ENCODE measurements at regions not wholly inside any gene's neighbourhood (a gene's known extent, or its start where the extent isn't known, plus 50 kb on each side); places are given as distances from the start of the nearest gene placed in this dataset.
"Not testable (repeated sequence)": the region's sequence is repeated elsewhere in the genome, so short reads cannot be mapped to it uniquely, and the experiment has no call there.

GRCh38 chr7:49618028-49618427 is 155.4 kb upstream of the VWC2 start:
- no peak for DNase-seq

GRCh38 chr7:49623943-49624342 is 149.5 kb upstream of the VWC2 start:
- DNase-seq, result no peak

- no peak for DNase-seq
Measured at GRCh38 chr7:49624611-49625010, 148.8 kb upstream of the VWC2 start.

GRCh38 chr7:49630513-49630912 is 142.9 kb upstream of the VWC2 start:
- no peak for DNase-seq

- DNase-seq, result no peak
Measured at GRCh38 chr7:49631071-49631815, 142.2 kb upstream of the VWC2 start.

- DNase-seq, result no peak
Measured at GRCh38 chr7:49631960-49632359, 141.5 kb upstream of the VWC2 start.

GRCh38 chr7:49635800-49636199 is 137.6 kb upstream of the VWC2 start:
- no peak for DNase-seq

GRCh38 chr7:49636400-49636799 is 137.0 kb upstream of the VWC2 start:
- DNase-seq, result no peak

GRCh38 chr7:49638166-49638565 is 135.3 kb upstream of the VWC2 start:
- no peak for DNase-seq

GRCh38 chr7:49639068-49639593 is 134.3 kb upstream of the VWC2 start:
- no peak for DNase-seq

GRCh38 chr7:49639808-49640207 is 133.6 kb upstream of the VWC2 start:
- no peak for DNase-seq

GRCh38 chr7:49643321-49643720 is 130.1 kb upstream of the VWC2 start:
- no peak for DNase-seq

GRCh38 chr7:49643736-49644135 is 129.7 kb upstream of the VWC2 start:
- DNase-seq, result no peak

GRCh38 chr7:49644396-49645166 is 128.9 kb upstream of the VWC2 start:
- DNase-seq, result no peak

- DNase-seq, result no peak
Measured at GRCh38 chr7:49645296-49645695, 128.1 kb upstream of the VWC2 start.

- DNase-seq, result no peak
Measured at GRCh38 chr7:49660170-49660783, 113.2 kb upstream of the VWC2 start.

GRCh38 chr7:49660976-49661375 is 112.5 kb upstream of the VWC2 start:
- no peak for DNase-seq

- not testable (repeated sequence) for DNase-seq
Measured at GRCh38 chr7:49665963-49666362, 107.5 kb upstream of the VWC2 start.

GRCh38 chr7:49666764-49667163 is 106.7 kb upstream of the VWC2 start:
- no peak for DNase-seq

GRCh38 chr7:49669285-49669684 is 104.2 kb upstream of the VWC2 start:
- DNase-seq, result no peak

GRCh38 chr7:49669692-49670260 is 103.7 kb upstream of the VWC2 start:
- no peak for DNase-seq

GRCh38 chr7:49670991-49671390 is 102.4 kb upstream of the VWC2 start:
- no peak for DNase-seq

GRCh38 chr7:49692516-49692915 is 80.9 kb upstream of the VWC2 start:
- DNase-seq, result no peak

Data from CD4-positive, alpha-beta T cell treated with Interleukin-10 for 1 hour (primary cell).